Upper lobe of left lung (tissue), 6 donors: ENCODE measurements at regions not wholly inside any gene's neighbourhood (a gene's known extent, or its start where the extent isn't known, plus 50 kb on each side); places are given as distances from the start of the nearest gene placed in this dataset.

Source experiments
- ATAC-seq, 2 donors: fragments of 200-7000 bp; cut with Tn5 transposase; one replicate each; pipeline ENCODE4 v1.9.1; 2022; ENCODE audit warnings: mild to moderate bottlenecking in 2 of 2, moderate library complexity in 2 of 2; ENCODE audit not compliant: low FRiP score in 2 of 2
- DNase-seq, 2 donors: peaks; one replicate each; pipeline ENCODE4 v3.0.0-alpha.2; 2019 to 2020
- H3K27ac ChIP-seq, 4 donors: fragments of 200-600 bp; sonication (generic); one replicate each; pipeline ENCODE4 v1.5.1; 2016 to 2019
- H3K27me3 ChIP-seq, 4 donors: fragments of 200-600 bp; sonication (generic); one replicate each; pipeline ENCODE4 v1.5.1; 2017 to 2019
- H3K36me3 ChIP-seq, 4 donors: fragments of 200-600 bp; sonication (generic); one replicate each; pipeline ENCODE4 v1.5.1; 2016 to 2019
- H3K4me1 ChIP-seq, 4 donors: fragments of 200-600 bp; sonication (generic); one replicate each; pipeline ENCODE4 v1.5.1; 2018 to 2019
- H3K4me3 ChIP-seq, 4 donors: fragments of 200-600 bp; sonication (generic); one replicate each; pipeline ENCODE4 v1.5.1; 2017 to 2019; ENCODE audit warnings: mild to moderate bottlenecking in 2 of 4, moderate library complexity in 1 of 4
- H3K9me3 ChIP-seq, 4 donors: fragments of 200-600 bp; sonication (generic); one replicate each; pipeline ENCODE4 v1.5.1; 2018 to 2019
- CTCF ChIP-seq, 6 experiments: fragments of 450-650 bp in 4 of 6; fragments of 200-600 bp in 2 of 6; sonication (generic) in 2 of 6; IDR thresholded peaks; one replicate each; pipeline ENCODE4 v1.5.1; 2016 to 2019; ENCODE audit warnings: antibody characterized with exemption in 6 of 6
- EP300 ChIP-seq, 4 donors: sonication (generic); formaldehyde crosslinking; IDR thresholded peaks; one replicate each; pipeline ENCODE4 v1.5.1; 2017; ENCODE audit warnings: antibody characterized with exemption in 4 of 4, control low read depth in 2 of 4
- POLR2A ChIP-seq, 4 donors: fragments of 450-650 bp; IDR thresholded peaks; one replicate each; pipeline ENCODE4 v1.5.1; 2016 to 2017; ENCODE audit warnings: antibody characterized with exemption in 4 of 4, mild to moderate bottlenecking in 2 of 4
- POLR2AphosphoS5 ChIP-seq, 2 donors: sonication (generic); formaldehyde crosslinking; IDR thresholded peaks; one replicate each; pipeline ENCODE4 v1.5.1; 2017; ENCODE audit warnings: antibody characterized with exemption in 2 of 2
- WGBS, 2 donors: methylation state at CpG; one replicate each; pipeline ENCODE4 v1.1.5; 2017 to 2018; 5-methylcytosine and 5-hydroxymethylcytosine counted together
- donor health status: DM: no; HTN: no; CAD: no; lungs with moderate emphysema.
- donor health status: DM: no; HTN: yes; CAD: no; lungs with severe emphysema.

DNA sequence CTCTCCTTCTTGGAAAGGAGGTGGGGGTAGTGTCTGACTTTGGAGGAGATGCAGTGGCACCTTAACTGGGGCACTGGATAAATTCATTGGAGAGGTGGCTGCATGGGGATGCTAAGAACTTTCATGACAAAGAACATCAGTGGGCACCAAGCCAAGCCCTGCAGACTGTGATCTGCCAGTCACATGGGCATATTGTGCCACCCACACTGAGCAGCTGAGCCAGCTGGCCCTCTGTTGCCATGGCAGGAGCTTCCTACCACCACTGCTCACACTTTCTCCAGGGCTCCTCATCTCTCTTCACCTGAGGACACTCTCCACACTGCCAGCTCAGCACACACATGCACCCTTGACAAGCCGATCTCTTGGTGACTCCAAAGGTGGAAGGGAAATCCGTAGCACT lies 715.6 kb downstream of the QKI start:
- Histone ChIP-seq H3K27ac (no peak overlapping the region), H3K27me3 (no peaks in the 10 kb centered on the region), H3K9me3 (no peaks in the 10 kb centered on the region), H3K4me1 (no peaks in the 10 kb centered on the region), H3K4me3 (no peak overlapping the region), H3K36me3 (no peaks in the 10 kb centered on the region)
- ATAC-seq: no peak
- TF ChIP-seq POLR2AphosphoS5 (IDR thresholded peaks at IDR 0.05): no peak
- TF ChIP-seq EP300 (IDR thresholded peaks at IDR 0.05): no peak
- no peak for TF ChIP-seq CTCF (IDR thresholded peaks at IDR 0.05)
- TF ChIP-seq POLR2A (IDR thresholded peaks at IDR 0.05): no peak
- no peak for DNase-seq
- 88% methylated on average over 2 of the region's 2 CpGs for WGBS, 2 donors

DNA sequence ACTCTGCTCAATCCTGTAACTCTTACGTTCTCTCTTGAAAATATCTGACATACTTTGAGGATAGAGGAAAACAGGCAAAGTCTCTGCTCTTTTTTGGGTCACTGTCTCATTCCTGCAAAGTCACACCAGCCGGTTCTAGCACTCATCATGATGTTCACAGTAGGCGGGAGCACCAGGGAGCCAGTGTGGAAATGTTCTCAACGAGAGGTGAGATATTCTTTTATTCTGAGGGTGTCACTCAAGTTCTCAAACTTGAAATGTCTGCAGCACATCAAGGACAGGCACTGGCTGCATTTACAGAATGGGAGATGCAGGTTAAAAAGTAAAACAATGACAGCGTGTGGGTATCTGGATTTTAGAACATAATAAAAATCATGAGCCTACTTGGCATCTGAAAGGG lies 714.7 kb downstream of the QKI start:
- Histone ChIP-seq H3K27ac (no peak overlapping the region), H3K9me3 (no peaks in the 10 kb centered on the region), H3K27me3 (no peaks in the 10 kb centered on the region), H3K36me3 (no peaks in the 10 kb centered on the region), H3K4me3 (no peak overlapping the region), H3K4me1 (no peaks in the 10 kb centered on the region)
- 81% methylated on average over 5 of the region's 5 CpGs for WGBS, 2 donors
- ATAC-seq (no peak), DNase-seq (no peak)
- TF ChIP-seq POLR2AphosphoS5 (IDR thresholded peaks at IDR 0.05) (no peak), EP300 (IDR thresholded peaks at IDR 0.05) (no peak), POLR2A (IDR thresholded peaks at IDR 0.05) (no peak), CTCF (IDR thresholded peaks at IDR 0.05) (no peak)

DNA sequence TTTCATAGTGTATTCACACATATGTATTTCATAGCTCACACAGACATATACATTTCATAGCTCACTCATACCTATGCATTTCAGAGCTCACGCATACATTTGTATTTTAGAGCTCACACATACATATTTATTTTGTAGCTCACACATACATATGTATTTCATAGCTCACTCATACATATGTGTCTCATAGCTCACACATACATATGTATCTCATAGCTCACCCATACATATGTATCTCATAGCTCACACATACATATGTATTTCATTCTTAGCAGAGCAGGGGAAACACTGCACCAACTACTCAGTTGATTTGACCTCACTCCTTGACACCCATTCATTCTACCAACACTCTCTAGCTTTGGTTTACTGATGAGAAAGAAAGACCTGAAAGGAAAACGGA lies 713.6 kb downstream of the QKI start:
- TF ChIP-seq CTCF (IDR thresholded peaks at IDR 0.05) (no peak), EP300 (IDR thresholded peaks at IDR 0.05) (no peak), POLR2AphosphoS5 (IDR thresholded peaks at IDR 0.05) (no peak), POLR2A (IDR thresholded peaks at IDR 0.05) (no peak)
- Histone ChIP-seq H3K36me3 (no peaks in the 10 kb centered on the region), H3K4me3 (no peak overlapping the region), H3K4me1 (no peaks in the 10 kb centered on the region), H3K27ac (no peak overlapping the region), H3K27me3 (no peaks in the 10 kb centered on the region), H3K9me3 (no peaks in the 10 kb centered on the region)
- ATAC-seq: no peak
- no peak for DNase-seq
- 84 to 88% methylated on average over 2 of the region's 2 CpGs for WGBS, 2 donors

DNA sequence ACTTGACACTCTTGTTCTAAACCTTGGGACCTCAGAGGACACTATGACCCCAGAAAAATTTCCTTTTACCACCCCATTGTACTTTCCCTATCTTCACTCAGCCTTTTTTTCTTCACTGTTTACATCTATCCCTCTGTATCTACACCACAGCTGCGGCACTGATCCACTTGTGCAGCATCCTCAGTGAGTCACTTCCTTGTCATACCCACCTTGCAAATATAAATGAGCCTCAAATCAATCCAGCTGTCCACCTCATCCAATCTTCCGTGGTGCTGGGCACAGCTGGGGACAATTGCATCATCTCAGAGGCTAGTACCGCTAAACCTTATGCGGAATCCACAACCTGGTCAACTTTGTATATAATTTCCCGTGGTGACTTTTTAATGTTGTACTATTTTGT lies 710.5 kb downstream of the QKI start:
- no peaks in the 10 kb centered on the region for H3K4me1 ChIP-seq
- no peak for TF ChIP-seq POLR2AphosphoS5 (IDR thresholded peaks at IDR 0.05)
- no peak for TF ChIP-seq EP300 (IDR thresholded peaks at IDR 0.05)
- no peak for TF ChIP-seq POLR2A (IDR thresholded peaks at IDR 0.05)
- TF ChIP-seq CTCF (IDR thresholded peaks at IDR 0.05): no peak

DNA sequence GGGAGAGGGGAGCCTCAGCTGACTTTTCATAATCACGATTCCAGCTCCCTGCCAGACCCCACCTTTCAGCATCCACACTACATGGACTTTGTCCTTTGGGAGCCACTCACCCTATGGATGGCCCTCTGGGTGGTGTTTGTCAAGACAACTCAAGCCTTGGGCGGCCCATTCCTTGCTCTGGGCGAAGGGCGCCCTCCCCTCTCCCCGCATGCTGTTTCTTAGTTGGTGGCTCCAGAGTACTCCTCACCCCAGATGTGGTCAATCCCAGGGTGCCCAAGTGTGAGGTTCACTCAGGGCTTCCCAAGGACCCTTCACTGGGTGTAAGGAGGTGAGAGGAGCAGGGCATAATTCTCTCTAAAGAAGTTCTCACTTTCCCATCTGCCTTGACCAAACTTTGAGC lies 710.0 kb downstream of the QKI start:
- Histone ChIP-seq H3K9me3 (no peaks in the 10 kb centered on the region), H3K4me3 (no peak overlapping the region), H3K27ac (no peak overlapping the region), H3K4me1 (no peaks in the 10 kb centered on the region), H3K27me3 (no peaks in the 10 kb centered on the region), H3K36me3 (no peaks in the 10 kb centered on the region)
- DNase-seq (no peak), ATAC-seq (peak in 1 of 2 donors; percentile 40)
- WGBS, 2 donors: 98 to 100% methylated on average over 5 of the region's 5 CpGs
- no peak for TF ChIP-seq CTCF (IDR thresholded peaks at IDR 0.05)
- no peak for TF ChIP-seq POLR2AphosphoS5 (IDR thresholded peaks at IDR 0.05)
- no peak for TF ChIP-seq POLR2A (IDR thresholded peaks at IDR 0.05)
- no peak for TF ChIP-seq EP300 (IDR thresholded peaks at IDR 0.05)

More for the DNA sequence above, 710.5 kb downstream of the QKI start:
- Histone ChIP-seq H3K27me3 (no peaks in the 10 kb centered on the region), H3K9me3 (no peaks in the 10 kb centered on the region), H3K4me3 (no peak overlapping the region), H3K36me3 (no peaks in the 10 kb centered on the region), H3K27ac (no peak overlapping the region)
- ATAC-seq (no peak), DNase-seq (no peak)
- 70 to 77% methylated on average over 5 of the region's 5 CpGs for WGBS, 2 donors
